Inflammatory macrophage treated with lipopolysaccharide for 4 hours (primary cell): ENCODE measurements at regions not wholly inside any gene's neighbourhood (a gene's known extent, or its start where the extent isn't known, plus 50 kb on each side); places are given as distances from the start of the nearest gene placed in this dataset.
"Not testable (repeated sequence)": the region's sequence is repeated elsewhere in the genome, so short reads cannot be mapped to it uniquely, and the experiment has no call there.

Experiments
- DNase-seq: peaks from one replicate; pipeline ENCODE4 v3.0.0-alpha.2; 2020

GRCh38 chr3:164453714-164454113, 624.6 kb downstream of the SI start:
- no peak for DNase-seq

GRCh38 chr3:164452707-164453106, 625.6 kb downstream of the SI start:
- no peak for DNase-seq

- no peak for DNase-seq
Measured at GRCh38 chr3:164451072-164451910, 627.0 kb downstream of the SI start.

GRCh38 chr3:164450276-164450905, 627.9 kb downstream of the SI start:
- DNase-seq, result no peak

- no peak for DNase-seq
Measured at GRCh38 chr3:164419220-164419619, 659.1 kb downstream of the SI start.

- no peak for DNase-seq
Measured at GRCh38 chr3:164418414-164418813, 659.9 kb downstream of the SI start.

GRCh38 chr3:164417955-164418354, 660.3 kb downstream of the SI start:
- no peak for DNase-seq

GRCh38 chr3:164416491-164417222, 661.6 kb downstream of the SI start:
- DNase-seq, result no peak

- no peak for DNase-seq
Measured at GRCh38 chr3:164408326-164408725, 670.0 kb downstream of the SI start.

- DNase-seq, result no peak
Measured at GRCh38 chr3:164407111-164407510, 671.2 kb downstream of the SI start.

GRCh38 chr3:164406281-164406680, 672.0 kb downstream of the SI start:
- DNase-seq, result no peak

- no peak for DNase-seq
Measured at GRCh38 chr3:164401923-164402322, 676.4 kb downstream of the SI start.

- DNase-seq, result not testable (repeated sequence)
Measured at GRCh38 chr3:164401440-164401839, 676.9 kb downstream of the SI start.

- DNase-seq, result no peak
Measured at GRCh38 chr3:164397462-164397861, 680.8 kb downstream of the SI start.

GRCh38 chr3:164393171-164393570, 685.1 kb downstream of the SI start:
- no peak for DNase-seq

GRCh38 chr3:164390046-164390445, 688.2 kb downstream of the SI start:
- no peak for DNase-seq

- DNase-seq, result no peak
Measured at GRCh38 chr3:164387236-164387635, 691.1 kb downstream of the SI start.

GRCh38 chr3:164380156-164380555, 698.1 kb downstream of the SI start:
- no peak for DNase-seq

- no peak for DNase-seq
Measured at GRCh38 chr3:164377466-164377865, 700.8 kb downstream of the SI start.

- no peak for DNase-seq
Measured at GRCh38 chr3:164375995-164376394, 702.3 kb downstream of the SI start.

GRCh38 chr3:164375538-164375937, 702.8 kb downstream of the SI start:
- no peak for DNase-seq

- no peak for DNase-seq
Measured at GRCh38 chr3:164371681-164372080, 706.6 kb downstream of the SI start.

GRCh38 chr3:164370970-164371369, 707.3 kb downstream of the SI start:
- no peak for DNase-seq

GRCh38 chr3:164365242-164365641, 713.1 kb downstream of the SI start:
- DNase-seq, result no peak
